ENCODE measurements at regions not wholly inside any gene's neighbourhood (a gene's known extent, or its start where the extent isn't known, plus 50 kb on each side); places are given as distances from the start of the nearest gene placed in this dataset.
"Not testable (repeated sequence)": the region's sequence is repeated elsewhere in the genome, so short reads cannot be mapped to it uniquely, and the experiment has no call there.

DNA sequence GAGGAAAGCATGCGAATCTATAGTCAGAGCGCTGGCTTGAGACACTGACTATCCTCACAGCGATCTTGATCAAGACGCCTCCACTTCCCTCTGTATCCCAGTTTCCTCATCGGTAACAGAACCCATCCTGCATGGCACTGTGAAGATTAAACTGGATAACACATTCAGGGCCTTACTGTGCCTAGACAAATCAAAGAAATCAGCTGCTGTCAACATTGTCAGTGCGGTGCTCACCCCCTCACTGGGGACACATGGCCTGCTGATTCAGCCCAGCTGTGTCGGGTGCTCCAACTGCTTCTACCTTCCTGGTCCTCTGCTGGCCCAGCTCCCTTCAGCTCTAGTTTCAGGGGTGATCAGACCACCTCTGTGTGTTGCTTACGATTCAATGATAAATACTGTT, 268.6 kb upstream of the AGAP1 start:
- DNase-seq (ENCODE audit: low spot score): no peak
- TF ChIP-seq, protein P1, sequence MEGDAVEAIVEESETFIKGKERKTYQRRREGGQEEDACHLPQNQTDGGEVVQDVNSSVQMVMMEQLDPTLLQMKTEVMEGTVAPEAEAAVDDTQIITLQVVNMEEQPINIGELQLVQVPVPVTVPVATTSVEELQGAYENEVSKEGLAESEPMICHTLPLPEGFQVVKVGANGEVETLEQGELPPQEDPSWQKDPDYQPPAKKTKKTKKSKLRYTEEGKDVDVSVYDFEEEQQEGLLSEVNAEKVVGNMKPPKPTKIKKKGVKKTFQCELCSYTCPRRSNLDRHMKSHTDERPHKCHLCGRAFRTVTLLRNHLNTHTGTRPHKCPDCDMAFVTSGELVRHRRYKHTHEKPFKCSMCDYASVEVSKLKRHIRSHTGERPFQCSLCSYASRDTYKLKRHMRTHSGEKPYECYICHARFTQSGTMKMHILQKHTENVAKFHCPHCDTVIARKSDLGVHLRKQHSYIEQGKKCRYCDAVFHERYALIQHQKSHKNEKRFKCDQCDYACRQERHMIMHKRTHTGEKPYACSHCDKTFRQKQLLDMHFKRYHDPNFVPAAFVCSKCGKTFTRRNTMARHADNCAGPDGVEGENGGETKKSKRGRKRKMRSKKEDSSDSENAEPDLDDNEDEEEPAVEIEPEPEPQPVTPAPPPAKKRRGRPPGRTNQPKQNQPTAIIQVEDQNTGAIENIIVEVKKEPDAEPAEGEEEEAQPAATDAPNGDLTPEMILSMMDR (IDR thresholded peaks at IDR 0.05; ENCODE audit: unreplicated experiment): no peak
- Mint-ChIP-seq H3K9me3 (ENCODE audit: unreplicated experiment) (no peaks in the 10 kb centered on the region), H3K36me3 (ENCODE audit: low read depth, unreplicated experiment) (no peaks in the 10 kb centered on the region), H3K27ac (ENCODE audit: unreplicated experiment) (no peak overlapping the region), H3K4me3 (ENCODE audit: unreplicated experiment) (no peak overlapping the region), H3K27me3 (ENCODE audit: unreplicated experiment) (peaks cover 3% of the 10 kb centered on the region), H3K4me1 (ENCODE audit: unreplicated experiment) (peaks cover 3% of the 10 kb centered on the region)

DNA sequence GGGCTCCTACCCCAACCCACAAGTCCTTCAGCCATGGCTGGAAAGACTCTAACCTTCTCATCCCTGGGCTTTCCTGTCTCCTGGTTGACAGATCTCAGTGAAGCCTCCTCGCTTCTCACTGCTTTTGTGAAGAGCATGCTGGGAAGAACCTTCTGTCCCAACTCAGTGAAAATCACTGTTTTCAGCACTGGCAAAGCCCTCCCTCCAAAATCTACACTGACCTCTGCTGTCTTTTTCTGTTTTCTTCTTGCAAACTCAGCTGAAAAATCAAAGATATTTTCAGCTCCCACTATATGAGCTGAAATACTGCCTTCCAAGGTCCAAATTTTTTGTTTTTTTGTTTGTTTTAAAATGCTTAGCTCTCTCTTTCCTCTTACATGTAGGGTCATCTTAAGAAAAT, 266.3 kb upstream of the AGAP1 start:
- peaks cover 3% of the 10 kb centered on the region for H3K27me3 Mint-ChIP-seq (ENCODE audit: unreplicated experiment)
- TF ChIP-seq, protein P1 (IDR thresholded peaks at IDR 0.05; ENCODE audit: unreplicated experiment): no peak
- H3K4me1 Mint-ChIP-seq (ENCODE audit: unreplicated experiment): peaks cover 4% of the 10 kb centered on the region
- DNase-seq (ENCODE audit: low spot score): no peak
- no peak overlapping the region for H3K27ac Mint-ChIP-seq (ENCODE audit: unreplicated experiment)
- no peak overlapping the region for H3K4me3 Mint-ChIP-seq (ENCODE audit: unreplicated experiment)
- H3K9me3 Mint-ChIP-seq (ENCODE audit: unreplicated experiment): no peaks in the 10 kb centered on the region
- H3K36me3 Mint-ChIP-seq (ENCODE audit: low read depth, unreplicated experiment): no peaks in the 10 kb centered on the region

DNA sequence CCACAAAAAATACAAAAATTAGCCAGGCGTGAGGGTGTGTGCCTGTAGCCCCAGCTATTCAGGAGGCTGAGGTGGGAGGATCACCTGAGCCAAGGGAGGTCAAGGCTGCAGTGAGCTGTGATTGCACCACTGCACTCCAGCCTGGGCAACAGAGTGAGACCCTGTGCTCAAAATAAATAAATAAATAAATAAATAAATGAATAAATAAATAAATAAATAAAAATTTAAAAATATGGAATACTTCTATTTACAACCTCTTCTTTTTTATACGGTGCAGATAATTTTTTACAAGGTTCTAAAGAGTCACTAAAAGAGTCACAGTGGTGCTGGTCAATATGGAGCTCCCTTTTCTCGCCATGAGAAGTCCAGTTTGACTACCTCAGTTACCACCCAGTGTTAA, 265.4 kb upstream of the AGAP1 start:
- not testable (repeated sequence) for H3K4me1 Mint-ChIP-seq (ENCODE audit: unreplicated experiment); DNase-seq (ENCODE audit: low spot score); H3K36me3 Mint-ChIP-seq (ENCODE audit: low read depth, unreplicated experiment); H3K27ac Mint-ChIP-seq (ENCODE audit: unreplicated experiment); H3K27me3 Mint-ChIP-seq (ENCODE audit: unreplicated experiment); H3K4me3 Mint-ChIP-seq (ENCODE audit: unreplicated experiment); H3K9me3 Mint-ChIP-seq (ENCODE audit: unreplicated experiment)

DNA sequence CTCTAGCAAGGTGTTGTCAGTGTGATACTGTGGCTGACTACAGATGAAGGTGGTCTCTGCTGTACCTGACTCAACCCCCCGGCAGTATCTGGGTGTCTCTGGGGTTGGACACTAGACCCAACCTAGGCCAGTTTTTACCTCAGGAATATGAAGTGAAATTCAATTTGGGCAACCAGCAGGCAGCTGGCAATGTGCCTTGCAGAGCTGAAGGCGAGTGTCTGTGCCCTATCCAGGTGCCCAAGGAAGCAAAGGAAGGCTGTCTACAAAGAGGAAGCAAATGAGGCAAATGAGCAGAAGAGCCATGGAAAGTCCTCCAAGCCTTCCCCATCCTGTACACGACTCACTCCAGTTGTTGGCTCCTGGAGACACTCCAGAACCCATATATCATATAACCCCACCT, 264.6 kb upstream of the AGAP1 start:
- H3K4me3 Mint-ChIP-seq (ENCODE audit: unreplicated experiment): no peak overlapping the region
- no peak overlapping the region for H3K27ac Mint-ChIP-seq (ENCODE audit: unreplicated experiment)
- H3K36me3 Mint-ChIP-seq (ENCODE audit: low read depth, unreplicated experiment): no peaks in the 10 kb centered on the region
- H3K4me1 Mint-ChIP-seq (ENCODE audit: unreplicated experiment): peaks cover 4% of the 10 kb centered on the region
- peaks cover 3% of the 10 kb centered on the region for H3K27me3 Mint-ChIP-seq (ENCODE audit: unreplicated experiment)
- TF ChIP-seq, protein P1 (IDR thresholded peaks at IDR 0.05; ENCODE audit: unreplicated experiment): no peak
- no peaks in the 10 kb centered on the region for H3K9me3 Mint-ChIP-seq (ENCODE audit: unreplicated experiment)
- DNase-seq (ENCODE audit: low spot score): no peak

DNA sequence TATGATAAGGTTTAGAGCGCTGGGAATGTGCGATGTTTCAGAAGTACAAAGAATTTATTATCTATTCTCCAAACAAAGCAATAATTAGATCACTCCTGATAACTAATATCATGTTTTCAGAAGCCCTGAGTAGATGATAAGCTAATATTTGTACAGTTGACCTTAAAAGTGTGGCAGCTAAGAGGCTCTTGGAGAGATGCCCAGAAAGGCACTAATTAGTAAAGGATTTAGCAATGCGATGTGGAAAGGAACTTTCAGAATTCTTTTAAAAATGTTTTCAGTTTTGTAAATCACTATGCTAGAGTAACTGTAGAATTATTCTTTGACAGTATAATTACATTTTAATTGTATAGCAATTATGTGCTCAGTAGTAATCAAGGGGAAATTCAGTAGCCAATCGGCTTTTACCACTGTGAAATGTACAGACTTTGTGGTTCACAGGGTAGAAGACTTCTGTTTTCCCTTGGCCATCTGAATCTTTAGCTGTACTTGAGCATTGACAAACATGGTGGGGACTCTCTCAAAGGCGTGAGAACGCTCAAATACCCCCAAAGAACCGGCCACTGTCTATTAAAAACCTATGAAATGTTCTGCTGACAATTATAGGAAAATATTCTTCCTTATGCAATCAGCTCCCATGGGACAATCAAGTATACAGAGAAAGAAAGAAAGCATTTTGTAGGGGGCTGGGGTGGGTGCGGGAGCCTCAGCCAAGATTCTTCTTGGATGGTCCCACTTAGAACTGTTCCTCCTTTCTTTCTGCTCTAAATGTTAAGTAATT, 262.8 kb upstream of the AGAP1 start:
- Mint-ChIP-seq H3K4me3 (ENCODE audit: unreplicated experiment) (no peak overlapping the region), H3K27me3 (ENCODE audit: unreplicated experiment) (peaks cover 3% of the 10 kb centered on the region), H3K9me3 (ENCODE audit: unreplicated experiment) (no peaks in the 10 kb centered on the region), H3K36me3 (ENCODE audit: low read depth, unreplicated experiment) (no peaks in the 10 kb centered on the region), H3K27ac (ENCODE audit: unreplicated experiment) (no peak overlapping the region), H3K4me1 (ENCODE audit: unreplicated experiment) (peaks cover 4% of the 10 kb centered on the region)
- TF ChIP-seq, protein P1 (IDR thresholded peaks at IDR 0.05; ENCODE audit: unreplicated experiment): no peak
- DNase-seq (ENCODE audit: low spot score): no peak

Measured in endothelial cell (in vitro differentiated cells).